Uterus (tissue), 2 donors: ENCODE measurements at regions not wholly inside any gene's neighbourhood (a gene's known extent, or its start where the extent isn't known, plus 50 kb on each side); places are given as distances from the start of the nearest gene placed in this dataset.

Experiments used
- POLR2A ChIP-seq, 2 donors: fragments of 450-650 bp; IDR thresholded peaks; one replicate each; pipeline ENCODE4 v1.6.1; 2016; ENCODE audit warnings: antibody characterized with exemption in 2 of 2, mild to moderate bottlenecking in 1 of 2, moderate library complexity in 1 of 2
- TF ChIP-seq, protein P1 (sequence below), 4 experiments: fragments of 200-600 bp in 2 of 4; fragments of 450-650 bp in 2 of 4; sonication (generic) in 2 of 4; IDR thresholded peaks; one replicate each; pipeline ENCODE4 v1.5.1; 2016 to 2019; ENCODE audit warnings: antibody characterized with exemption in 4 of 4, mild to moderate bottlenecking in 2 of 4, moderate library complexity in 1 of 4

DNA sequence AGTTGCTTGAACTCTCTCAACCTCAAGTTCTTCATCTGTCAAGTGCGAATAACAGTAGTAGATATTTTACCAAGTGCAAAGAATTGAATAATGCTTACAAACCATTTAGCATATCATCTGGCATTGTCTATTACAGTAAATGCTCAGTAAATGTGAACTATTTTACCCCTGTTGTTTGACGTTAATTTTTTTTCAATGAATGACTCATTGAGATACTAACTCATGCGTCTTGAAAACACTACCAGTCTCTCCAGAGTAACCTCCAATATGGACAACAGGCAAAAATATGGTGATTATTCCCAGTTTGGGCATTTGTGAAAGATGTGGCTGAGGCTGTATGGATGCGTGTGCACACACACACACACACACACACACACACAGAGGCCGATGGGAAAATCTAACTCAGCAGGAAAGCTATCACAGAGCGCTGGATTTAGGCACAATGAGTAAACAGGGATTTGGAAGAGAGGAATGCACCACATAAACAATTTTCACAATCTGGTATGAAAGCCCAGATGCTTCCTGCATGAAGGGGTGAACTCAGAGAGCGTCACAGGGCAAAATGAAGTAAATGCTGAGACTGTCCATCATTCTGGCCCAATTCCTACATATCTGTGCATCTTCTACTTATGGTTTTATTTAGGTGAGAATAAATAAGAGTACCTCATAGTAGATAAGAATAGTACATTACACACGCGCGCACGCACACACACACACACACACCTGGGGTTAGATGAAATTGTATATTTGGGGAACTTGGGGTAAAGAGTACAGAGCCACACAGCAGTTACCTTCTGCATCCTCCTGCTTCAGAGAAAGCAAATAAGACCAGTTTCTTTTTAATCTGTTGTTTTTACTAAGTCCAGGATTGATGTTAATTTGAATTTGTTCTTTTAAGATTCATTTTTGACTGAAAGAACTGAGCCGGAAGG lies 128.7 kb downstream of the PALM2AKAP2 start:
- TF ChIP-seq, protein P1, sequence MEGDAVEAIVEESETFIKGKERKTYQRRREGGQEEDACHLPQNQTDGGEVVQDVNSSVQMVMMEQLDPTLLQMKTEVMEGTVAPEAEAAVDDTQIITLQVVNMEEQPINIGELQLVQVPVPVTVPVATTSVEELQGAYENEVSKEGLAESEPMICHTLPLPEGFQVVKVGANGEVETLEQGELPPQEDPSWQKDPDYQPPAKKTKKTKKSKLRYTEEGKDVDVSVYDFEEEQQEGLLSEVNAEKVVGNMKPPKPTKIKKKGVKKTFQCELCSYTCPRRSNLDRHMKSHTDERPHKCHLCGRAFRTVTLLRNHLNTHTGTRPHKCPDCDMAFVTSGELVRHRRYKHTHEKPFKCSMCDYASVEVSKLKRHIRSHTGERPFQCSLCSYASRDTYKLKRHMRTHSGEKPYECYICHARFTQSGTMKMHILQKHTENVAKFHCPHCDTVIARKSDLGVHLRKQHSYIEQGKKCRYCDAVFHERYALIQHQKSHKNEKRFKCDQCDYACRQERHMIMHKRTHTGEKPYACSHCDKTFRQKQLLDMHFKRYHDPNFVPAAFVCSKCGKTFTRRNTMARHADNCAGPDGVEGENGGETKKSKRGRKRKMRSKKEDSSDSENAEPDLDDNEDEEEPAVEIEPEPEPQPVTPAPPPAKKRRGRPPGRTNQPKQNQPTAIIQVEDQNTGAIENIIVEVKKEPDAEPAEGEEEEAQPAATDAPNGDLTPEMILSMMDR (IDR thresholded peaks at IDR 0.05): no peak
- TF ChIP-seq POLR2A (IDR thresholded peaks at IDR 0.05): no peak
